HG03439 (cell line): ENCODE measurements at regions not wholly inside any gene's neighbourhood (a gene's known extent, or its start where the extent isn't known, plus 50 kb on each side); places are given as distances from the start of the nearest gene placed in this dataset.

Source experiments
- ATAC-seq: cut with Tn5 transposase; IDR thresholded peaks from one replicate; pipeline ENCODE4 v1.9.1; 2021; ENCODE audit warnings: mild to moderate bottlenecking, moderate library complexity; ENCODE audit not compliant: unreplicated experiment

- no peak for ATAC-seq
Observed at GRCh38 chr5:168106008-168106761, 185.3 kb upstream of the WWC1 start.

DNA sequence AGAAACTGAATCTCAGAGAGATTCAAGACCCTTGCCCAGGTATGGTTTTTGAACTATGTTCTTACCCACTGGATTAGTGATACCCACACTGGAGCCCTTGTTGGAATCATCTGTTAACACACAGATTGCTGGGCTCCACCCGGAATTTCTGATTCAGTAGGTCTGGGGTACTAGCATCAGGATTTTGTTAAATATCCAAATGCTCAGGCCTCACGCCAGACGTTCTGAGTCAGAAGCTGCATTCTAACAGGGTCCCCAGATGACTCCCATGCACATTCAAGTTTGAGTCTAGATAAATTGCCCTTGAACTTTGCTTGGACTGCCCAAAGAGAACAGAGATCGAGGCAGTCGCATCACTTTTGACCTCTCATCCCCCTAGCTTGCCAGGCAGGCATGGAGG, 182.0 kb upstream of the WWC1 start:
- ATAC-seq = no peak

- ATAC-seq = no peak
Observed at GRCh38 chr5:168110384-168110783, 181.1 kb upstream of the WWC1 start.

DNA sequence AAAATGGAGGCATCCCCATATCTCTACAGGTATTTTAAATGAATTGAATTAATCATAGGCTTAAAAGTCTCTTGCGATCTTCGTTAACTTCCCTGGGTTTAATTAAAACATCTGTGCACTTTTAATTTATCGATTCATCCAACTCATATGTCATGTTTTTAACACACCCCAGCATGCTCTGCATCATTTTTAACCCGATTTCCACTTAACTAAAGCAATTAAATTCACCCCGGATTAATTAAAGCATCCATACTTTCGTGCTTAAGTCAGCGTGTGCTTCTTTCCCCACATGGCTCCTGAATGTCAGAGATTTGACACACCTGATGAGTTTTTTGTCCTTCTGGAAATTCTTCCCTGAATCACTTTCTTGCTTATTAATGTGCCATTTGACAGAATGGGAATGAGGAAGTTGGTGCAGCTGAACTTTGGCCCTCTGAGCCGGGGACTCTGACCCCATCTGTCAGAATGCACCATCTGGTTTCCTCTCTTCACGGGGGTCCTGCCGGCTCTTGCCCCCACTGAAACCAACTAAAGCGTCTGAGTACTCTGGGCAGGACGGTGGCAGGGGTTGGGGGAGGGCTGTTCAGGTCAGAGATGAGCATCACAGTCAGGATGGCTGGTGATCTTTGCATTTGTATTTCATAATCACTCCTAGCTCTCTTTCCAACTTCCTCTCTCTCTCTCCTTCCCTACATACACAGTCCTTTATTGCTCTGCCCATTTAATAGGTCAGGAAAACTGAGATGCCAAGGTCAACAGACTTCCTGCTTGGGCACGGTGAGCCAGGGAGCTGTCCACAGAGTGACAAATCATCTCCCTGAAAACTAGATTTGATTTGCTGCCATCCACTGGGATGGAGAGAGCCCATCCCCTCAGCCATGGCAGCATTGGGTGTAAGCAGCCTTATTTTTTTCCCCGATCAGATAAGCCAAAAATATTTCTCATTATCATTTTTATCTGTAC, 180.3 kb upstream of the WWC1 start:
- ATAC-seq = no peak

DNA sequence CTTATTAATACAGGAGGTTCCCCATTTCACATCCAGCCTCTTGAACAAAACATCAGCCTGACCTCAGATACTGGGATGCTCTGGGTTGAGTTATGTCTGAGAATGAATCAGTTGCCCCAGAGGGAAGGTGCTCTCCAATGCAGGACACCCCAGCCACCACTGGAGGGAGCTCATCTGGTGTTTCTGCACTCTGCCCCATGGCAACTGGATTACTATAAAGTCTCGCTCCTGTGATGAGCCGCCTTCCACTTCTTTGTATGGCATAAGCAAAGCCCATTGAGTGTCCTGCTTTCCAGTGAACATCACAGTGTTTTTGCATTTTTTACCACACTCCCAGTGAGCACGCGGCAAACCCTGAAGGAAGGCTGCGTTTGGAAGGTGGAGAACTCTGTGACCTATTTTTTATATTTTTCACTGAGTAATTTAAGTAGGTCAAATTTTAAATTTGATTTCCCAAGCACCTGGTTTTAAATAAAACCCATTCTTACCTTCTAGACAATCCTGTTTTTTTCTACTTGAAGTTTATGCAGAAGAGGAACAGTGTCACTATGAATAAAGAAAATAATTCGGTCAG, 176.9 kb upstream of the WWC1 start:
- peak; percentile 89 for ATAC-seq

DNA sequence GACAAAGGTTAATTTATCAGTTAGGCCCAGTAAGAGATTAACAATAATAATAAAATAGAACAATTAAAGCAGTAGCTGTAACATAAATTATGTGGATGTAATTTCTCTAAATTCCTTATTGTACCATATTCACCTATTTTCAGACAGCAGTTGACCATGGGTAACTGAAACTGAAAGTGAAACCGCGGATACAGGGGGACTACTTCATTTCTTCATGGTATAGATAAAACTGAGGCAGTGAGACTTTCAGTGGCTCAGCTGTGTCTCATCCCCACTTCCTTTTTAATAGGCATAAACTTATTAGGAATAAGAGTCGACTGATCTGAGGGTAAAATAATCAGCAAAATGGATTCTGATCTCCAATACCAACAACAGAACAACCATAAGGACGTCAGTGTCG, 174.0 kb upstream of the WWC1 start:
- no peak for ATAC-seq

DNA sequence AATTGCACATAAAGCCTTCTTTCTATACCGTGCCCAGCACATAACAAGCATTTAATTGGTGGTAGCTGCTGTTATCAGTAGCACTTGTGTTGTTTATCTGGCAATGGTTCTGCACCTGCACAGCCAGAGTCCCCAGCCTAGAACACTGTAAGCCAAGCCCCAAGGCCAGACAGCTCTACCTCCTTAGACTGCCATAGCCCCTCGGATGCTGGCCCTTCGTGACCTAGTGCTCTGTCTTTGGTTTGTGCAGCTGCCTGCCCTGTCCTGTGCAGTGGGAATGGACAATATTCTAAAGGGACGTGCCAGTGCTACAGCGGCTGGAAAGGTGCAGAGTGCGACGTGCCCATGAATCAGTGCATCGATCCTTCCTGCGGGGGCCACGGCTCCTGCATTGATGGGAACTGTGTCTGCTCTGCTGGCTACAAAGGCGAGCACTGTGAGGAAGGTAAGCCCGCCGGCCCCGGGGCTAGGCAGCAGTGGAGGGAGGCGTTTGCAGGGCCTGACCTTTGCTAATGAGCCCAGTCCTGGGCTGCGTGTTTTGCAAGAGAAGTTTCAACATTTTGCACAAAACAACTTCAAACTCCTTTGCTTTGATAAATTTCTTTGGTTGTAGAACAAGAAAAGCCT, 173.3 kb upstream of the WWC1 start:
- no peak for ATAC-seq

DNA sequence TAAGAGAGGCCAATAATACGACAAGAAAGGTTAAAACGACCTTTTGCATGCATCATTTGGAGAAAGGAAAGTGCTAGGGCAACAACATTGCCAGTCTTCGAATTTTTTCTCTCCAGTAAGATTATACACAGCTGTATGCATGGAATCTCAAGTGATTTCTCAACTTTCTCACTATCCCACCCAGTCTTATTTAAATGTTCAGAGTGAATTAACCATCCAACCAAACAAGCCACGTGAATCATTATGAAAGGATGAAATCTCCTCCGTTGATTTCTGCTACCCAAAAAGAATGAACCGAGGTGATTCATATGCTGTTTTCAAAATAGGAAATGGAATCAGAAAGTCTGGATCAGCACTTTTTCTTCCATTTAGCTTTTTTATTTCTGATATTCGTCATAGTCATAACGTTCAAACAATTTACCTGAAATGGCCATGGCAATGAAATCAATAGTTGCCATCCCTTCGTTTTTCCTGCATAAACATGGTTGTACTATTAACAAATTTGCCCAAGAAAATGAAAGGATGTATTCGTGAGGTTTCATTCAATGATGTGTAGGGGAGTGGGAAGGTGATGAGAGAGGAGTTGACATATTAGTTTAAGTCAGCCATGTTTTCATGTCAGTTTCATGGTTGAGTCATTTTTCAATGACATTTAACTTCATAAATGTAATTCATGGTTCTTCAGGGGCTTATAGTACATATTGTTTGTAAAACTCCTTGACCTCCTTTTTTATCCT, 170.9 kb upstream of the WWC1 start:
- no peak for ATAC-seq

- ATAC-seq = no peak
Observed at GRCh38 chr5:168121138-168121494, 170.3 kb upstream of the WWC1 start.

GRCh38 chr5:168123631-168124528, 167.6 kb upstream of the WWC1 start:
- peak; percentile 88 for ATAC-seq

- no peak for ATAC-seq
Observed at GRCh38 chr5:168125445-168126199, 165.8 kb upstream of the WWC1 start.

DNA sequence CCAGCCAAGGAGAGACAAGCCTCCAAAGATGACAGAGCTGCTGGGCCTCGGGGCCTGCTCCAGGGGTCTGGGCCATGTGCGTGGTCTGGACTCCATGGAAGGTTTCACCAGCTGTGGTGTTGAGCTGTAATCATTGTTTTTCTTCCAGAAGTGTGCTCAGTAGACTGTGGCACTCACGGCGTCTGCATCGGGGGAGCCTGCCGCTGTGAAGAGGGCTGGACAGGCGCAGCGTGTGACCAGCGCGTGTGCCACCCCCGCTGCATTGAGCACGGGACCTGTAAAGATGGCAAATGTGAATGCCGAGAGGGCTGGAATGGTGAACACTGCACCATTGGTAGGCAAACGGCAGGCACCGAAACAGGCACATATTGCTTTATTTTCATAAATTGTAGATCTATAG, 164.8 kb upstream of the WWC1 start:
- no peak for ATAC-seq

- no peak for ATAC-seq
Observed at GRCh38 chr5:168128111-168128510, 163.3 kb upstream of the WWC1 start.

- ATAC-seq = no peak
Observed at GRCh38 chr5:168128557-168128956, 162.9 kb upstream of the WWC1 start.

GRCh38 chr5:168131519-168131918, 159.9 kb upstream of the WWC1 start:
- ATAC-seq = no peak

- no peak for ATAC-seq
Observed at GRCh38 chr5:168132241-168132641, 159.2 kb upstream of the WWC1 start.

- ATAC-seq = peak; percentile 99
Observed at GRCh38 chr5:168135897-168136296, 155.5 kb upstream of the WWC1 start.

- ATAC-seq = peak; percentile 26
Observed at GRCh38 chr5:168136340-168136739, 155.1 kb upstream of the WWC1 start.

DNA sequence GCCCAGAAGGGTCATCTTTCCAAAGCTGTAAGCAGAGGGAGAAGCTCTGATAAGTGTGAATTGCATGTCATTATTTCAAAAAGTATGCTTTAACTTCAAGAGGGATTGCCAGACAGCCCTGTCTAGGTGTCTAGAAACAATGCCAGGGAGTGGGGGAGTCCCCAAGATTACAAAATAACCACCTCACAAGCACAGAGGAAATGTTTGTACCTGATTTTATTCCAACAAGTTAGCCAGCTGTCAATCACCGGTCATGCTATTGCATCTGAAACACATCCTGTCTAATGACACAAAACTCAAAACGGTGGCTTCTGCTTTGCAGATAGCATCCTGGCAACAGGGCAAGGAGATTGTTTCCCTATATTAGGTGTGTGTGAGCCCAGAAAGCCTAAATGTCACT, 154.2 kb upstream of the WWC1 start:
- no peak for ATAC-seq
